CD4-positive, alpha-beta T cell treated with Interferon alpha-2 for 1 hour (primary cell): ENCODE measurements at regions not wholly inside any gene's neighbourhood (a gene's known extent, or its start where the extent isn't known, plus 50 kb on each side); places are given as distances from the start of the nearest gene placed in this dataset.
A peak's percentile ranks its signal among the peaks of the same experiment; 100 is the strongest.

ENCODE experiments used
- DNase-seq, 2 donors: peaks; one replicate each; pipeline ENCODE4 v3.0.0-alpha.2; 2020 to 2022

DNA sequence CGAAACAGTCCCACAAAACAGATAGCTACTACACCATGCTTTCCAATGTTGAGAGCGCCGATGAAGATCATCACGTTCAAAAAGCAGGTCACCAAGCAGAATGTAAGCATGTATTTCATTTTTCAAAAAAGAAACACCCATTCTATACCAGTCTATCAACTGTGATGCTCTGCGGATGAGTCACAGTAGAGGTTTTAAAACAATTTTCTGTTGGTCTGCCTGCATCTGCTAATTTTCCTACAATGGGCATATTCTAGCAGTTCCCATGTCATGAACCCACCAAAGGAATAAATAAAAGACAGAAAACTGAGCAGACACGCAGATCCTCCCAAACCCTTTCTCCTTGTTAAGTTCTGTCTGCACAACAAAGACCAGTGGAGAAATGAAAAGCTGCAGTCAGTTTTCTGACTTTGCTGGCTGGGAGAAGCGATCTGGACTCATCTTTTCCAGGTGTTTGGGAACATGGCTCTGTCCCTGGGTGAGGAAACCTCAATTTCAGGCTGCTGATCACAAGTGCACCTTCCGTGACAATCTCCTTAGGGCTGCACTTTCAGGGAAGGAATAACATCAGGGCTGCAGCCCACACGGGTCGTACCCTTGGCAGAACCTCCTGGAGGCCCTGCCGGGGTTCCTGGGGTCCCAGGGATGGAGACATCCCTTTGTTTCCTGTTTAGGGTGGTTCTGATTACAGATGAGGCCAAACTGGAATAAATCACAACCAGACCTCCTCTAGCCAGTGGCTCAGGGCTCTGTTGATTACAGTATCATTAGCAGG, 200.1 kb downstream of the BMP7 start:
- DNase-seq = no peak

DNA sequence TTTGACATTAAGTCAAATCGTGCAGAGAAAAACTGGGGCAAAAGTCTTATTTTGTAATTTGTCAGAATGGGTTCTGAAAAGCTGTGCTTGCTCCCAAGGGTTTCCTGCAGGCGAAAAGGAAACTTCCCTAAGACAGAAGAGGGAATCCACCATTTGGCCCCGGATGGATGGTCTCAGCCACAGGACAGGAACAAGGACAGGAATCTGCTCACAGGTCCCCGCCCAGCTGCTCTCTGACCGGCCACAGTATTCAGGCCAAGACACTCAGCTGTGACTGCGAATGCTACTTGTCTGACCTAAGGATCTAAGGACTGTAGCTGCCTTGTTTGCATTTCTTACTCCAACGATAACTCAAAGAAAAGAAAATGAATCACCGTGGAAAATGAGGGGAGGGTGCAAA, 197.0 kb downstream of the BMP7 start:
- DNase-seq = no peak

DNA sequence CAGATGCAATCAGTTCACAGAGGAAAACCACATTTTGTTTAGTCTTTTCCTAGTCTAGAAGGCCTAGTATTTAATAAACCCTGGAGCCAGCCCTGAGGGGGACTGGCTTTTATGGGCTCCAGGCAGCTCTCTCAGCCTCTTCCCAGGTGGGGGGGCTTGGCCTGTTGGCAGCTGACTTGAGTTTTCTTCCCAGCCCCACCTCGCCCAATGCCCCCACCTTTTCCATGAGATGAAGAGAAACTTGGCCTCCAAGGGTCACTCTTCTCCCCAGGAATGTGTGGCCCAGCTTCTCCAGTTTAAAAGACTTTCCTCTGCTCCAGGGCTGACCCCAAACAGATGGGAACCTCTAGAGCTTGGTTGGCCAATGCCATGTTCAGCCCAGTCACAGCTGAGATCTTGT, 196.1 kb downstream of the BMP7 start:
- no peak for DNase-seq

DNA sequence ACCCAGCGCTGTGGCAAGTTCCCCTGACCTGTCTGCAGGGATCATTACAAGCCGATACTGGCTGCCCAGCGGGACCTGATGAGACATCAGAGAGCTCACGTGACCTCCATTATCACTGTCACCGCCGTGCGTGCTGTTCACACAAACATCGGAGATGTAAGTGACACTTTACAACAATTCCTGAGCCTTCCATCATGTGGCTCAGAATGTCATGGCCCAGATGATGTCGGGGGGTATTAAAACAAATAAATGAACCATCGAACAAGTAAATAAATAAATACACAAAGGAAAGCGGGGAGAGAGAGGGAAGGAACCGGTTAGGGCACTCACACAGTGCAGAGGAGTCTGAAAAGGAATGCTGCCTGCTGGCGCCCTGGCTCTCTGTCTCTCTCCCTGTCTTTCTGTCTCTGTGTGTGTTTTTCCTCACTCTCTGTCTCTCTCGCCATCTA, 195.1 kb downstream of the BMP7 start:
- DNase-seq = no peak

DNA sequence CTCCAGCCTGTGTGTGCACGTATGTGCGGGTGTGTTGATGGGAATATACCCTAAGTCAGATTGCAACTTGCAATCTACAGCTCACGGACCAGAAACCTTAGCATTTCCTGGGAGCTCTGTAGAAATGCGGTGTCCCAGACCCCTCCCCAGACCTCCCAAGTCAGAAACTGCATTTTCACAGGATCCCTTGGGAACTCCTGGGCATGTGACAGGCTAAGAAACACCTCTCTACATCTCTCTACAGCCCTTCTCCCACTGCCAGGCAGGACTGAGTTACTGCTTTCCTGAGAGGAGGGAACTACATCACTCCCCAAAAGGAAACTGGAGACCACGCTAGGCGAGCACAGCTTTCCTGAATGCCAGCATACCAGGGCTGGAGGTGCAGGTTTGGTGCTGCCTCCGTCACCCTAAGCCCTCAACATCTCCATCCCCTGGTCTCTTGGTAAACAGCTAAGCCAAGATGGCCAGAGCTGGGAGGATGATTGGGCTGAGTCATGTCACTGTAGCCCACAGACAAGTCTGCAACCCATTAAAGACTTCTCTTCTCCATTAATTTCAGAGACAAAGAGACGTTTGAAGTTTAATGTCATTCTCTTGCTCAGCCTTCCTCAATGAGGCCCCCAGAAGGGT, 194.4 kb downstream of the BMP7 start:
- DNase-seq = no peak

DNA sequence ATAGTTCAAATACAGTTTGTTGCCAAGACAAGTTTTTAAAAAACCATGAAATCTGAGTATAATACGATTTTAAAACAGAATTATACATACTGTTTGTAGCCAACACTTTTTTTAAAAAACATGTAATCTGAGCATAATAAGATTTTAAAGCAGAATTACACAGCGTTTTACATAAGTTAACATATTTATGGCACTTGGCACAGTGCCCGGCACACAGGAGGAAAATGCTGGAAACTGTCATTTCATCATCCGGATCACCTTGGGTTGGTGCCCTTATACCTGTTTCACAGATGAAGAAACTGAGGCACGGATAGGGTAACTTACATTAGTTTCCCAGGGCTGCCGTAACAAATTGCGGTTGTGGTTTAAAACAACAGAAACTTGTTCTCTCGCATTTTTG, 193.0 kb downstream of the BMP7 start:
- no peak for DNase-seq

DNA sequence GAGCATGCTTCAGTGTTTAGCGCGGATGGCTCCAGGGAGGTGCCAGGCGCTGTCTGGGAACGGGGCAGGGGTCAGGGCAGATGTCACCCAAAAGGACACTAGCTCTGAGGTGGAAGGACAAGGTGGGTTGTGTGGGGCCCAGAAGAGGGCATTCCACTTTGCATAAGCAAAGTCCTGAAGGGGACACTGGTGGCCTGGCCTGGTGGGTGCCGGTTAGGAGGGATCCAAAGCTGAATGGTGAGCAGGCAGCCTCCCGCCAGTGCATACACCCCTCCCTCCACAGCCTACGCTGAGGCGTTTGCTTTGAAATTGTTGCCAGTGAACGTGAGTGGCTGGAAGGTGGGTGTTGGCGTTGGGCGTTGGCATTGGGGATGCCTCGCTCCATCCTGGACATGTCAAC, 192.1 kb downstream of the BMP7 start:
- no peak for DNase-seq

DNA sequence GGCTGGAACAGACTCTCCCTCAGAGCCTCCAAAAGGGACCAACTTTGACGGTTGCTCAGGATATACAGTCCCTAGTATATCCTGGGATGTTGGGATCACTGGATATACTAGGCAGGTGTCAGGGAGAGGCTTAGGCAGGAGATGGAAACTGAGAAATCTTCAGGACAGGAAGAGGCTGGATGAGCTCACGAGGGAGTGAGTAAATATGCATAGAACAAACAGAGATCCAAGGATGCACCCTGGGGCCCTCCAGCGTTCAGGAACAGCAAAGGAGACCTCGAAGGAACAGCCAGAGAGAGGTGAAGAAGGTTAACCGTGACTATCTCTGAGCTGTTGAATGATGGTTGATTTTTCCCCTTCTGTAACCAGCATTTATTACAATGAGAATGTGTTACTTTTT, 191.3 kb downstream of the BMP7 start:
- DNase-seq = no peak

DNA sequence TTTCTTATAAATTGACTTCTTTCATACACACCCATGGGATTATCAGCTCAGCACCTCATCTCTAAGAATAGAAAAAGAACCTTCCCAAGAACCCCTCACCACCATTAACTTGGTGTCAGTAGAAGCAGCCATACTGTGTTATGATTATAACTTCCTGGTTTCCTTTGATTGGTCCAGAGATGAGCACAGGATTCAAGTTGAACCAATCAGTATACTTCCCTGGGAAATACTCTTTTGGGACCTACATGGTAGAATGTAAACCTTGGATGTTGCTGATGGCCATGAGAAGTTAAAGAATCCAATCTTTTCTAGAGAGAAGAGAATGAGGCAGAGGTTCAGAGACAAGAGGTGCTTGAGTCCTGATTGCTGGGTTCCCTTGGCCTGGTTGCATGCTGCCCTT, 190.8 kb downstream of the BMP7 start:
- no peak for DNase-seq

DNA sequence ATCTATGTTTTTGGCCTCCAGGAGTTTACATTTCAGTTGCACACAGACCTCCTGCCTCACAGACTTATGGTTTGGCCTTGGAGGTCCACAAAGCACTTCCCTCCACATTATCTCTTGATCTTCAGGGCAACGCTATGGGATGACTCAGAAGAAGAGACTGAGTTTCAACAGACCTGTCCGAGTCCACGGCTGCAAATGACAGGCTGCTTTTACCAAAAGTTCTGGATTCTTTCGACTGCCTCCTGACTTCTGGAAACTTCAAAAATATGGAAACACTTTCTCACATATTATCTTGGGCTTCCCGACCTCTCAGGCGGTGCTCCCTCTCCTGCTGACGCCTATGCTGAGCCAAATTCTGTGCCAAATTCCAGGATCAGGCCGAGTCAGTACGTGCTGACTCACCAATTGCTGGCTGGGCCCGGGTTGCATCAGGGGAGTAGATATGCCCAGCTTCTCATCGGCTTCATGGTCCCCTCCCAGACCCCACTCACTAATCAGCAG, 190.2 kb downstream of the BMP7 start:
- no peak for DNase-seq

DNA sequence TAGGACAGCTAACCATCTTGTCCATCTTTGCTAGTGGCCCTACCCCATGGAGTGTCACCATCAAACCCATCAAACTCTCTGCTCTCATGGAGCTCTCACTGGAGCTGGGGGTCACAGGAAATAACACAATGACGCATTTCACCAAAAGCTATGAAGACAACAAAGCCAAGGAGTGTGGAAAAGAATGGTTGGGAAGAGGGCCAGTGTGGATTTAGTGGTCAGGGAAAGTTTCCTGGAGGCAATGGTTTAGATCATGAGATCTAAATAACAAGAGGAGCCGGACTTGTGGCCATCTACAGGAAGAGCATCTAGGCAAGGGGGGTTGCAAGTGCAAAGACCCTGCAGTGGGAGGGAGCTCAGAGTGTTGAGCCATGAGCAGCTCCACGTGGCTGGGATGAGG, 189.5 kb downstream of the BMP7 start:
- DNase-seq = no peak

DNA sequence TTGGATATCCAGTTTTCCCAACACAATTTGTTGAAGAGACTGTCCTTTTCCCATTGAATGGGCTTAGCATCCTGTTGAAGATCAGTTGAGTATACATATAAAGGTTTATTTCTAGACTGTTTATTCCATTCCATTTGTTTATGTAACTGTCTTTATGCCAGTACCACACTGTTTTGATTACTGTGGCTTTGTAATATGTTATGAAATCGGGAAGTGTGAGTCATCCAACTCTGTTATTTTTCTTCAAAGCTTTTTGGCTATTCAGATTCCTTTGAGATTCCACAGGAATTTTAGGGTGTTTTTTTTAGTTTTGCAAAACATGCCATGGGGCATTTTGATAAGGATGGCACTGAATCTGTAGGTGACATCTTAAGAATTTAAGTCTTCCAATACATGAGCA, 188.3 kb downstream of the BMP7 start:
- no peak for DNase-seq

DNA sequence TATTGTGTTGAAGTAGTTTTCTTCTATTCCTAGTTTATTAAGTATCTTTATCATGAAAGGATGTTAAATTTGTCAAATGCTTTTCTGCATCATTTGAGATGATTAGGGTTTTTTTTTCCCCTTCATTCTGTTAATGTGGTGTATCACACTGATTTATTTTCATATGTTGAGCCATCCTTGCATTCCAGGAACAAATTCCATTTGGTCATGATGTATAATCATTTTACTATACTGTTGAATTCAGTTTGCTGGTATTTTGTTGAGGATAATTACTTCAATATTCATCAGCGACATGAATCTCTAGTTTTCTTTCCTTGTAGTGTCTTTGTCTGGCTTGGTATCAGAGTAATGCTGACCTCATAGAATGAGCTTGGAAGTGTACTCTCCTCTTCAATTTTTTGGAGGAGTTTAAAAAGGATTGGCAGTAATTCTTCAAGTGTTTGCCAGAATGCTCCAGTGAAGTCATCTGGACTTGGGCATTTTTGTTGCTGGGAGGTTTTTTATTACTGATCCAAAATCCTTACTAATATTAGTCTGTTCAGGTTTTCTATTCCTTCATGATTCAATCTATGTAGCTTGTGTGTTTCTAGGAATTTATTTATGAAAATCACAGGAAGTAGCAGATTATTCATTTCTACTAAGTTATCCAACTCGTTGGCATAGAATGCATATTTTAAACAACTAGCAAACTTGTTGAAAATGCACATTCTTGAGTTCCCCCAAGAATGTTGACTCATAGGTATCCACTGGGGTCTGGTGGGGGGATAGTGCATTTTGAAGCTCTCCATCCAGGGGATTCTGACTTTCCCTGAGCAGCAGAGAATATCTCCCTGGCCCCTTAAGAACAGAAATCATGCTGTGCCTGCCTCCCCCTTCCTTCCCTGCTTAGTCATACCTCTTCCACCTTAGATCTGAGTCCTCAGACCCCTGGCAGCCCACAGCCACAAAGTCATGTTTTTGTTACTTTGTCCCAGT, 187.1 kb downstream of the BMP7 start:
- DNase-seq = no peak

DNA sequence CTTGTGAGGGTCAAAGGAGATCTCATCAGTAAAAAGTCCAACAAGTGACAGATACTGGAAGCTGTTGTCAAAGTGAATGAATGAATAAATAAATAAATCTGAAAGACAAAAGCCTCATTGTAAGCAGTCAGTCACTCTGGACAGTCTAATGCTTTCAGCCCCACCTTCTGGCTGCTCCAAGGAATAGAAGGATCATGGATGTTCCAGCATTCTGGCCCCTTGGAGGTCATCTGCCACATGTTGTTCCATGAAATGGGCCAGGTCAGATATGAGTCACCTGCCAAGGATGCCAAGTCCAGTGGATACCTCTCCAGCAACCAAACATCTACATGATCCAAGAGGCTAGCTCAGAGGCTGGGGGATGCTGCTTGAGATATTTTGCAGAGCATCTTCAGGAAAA, 185.6 kb downstream of the BMP7 start:
- DNase-seq = no peak

DNA sequence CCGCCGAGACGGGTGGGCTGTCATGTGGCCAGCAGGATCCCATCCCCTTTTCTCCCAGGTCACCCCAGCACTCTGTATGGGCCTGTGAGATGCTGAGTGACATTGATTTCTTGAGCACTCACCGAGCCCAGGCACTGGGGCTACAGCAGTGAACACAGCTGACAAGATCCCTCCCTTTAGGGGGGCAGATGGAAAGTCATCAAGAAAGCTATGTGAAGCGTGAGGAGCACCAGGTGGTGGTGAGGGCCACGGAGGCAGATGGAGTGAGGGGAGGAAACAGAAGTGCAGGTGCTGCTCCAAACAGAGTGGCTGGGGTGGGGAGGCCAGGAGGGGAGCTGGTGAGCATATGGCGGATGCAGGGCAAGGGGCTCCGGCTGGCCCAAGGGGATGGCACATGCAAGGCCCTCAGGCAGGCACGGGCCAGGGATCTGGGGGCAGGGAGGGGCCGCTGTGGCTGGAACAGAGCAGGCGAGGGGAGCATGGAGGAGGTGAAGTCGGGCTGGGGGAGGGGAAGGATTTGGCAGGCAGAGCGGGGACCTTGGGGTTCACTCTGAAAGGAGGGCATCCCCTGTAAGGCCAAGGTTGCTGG, 184.0 kb downstream of the BMP7 start:
- no peak for DNase-seq

DNA sequence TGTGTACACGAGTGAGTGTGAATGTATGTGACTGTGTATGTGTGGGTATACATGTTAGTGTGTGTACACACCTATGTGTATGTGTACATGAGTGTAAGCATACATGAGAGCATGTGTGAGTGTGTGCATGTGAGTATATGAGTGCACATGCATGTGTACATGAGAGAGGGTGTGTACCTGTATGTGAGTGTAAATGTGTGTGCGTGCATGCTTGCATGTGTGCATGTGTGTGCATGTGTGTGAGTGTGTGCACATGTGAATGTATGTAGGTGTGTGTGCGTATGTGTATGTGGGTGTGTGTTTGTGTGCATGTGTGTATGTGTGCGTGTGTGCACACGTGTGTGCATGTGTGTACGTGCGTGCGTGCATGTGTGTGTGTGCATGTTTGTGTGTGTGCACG, 183.4 kb downstream of the BMP7 start:
- DNase-seq = no peak

DNA sequence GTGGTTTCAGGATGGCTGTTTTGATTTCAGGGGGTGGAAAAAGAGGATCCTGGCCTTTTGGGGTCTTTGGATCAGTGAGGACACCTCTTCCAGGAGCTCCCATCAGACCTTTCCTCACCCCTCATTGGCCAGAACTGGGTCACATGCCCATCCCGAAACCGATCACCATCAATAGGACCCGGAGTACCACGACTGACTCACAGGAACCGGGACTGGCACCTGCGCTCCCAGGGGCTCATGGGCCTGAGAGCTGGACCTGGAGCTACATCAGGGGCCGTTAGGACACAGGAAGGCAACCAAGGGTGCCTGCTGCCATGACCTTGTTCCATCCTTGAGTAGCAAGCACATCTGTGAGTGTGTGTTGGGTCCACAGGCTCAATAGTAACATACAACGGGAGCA, 180.4 kb downstream of the BMP7 start:
- no peak for DNase-seq

DNA sequence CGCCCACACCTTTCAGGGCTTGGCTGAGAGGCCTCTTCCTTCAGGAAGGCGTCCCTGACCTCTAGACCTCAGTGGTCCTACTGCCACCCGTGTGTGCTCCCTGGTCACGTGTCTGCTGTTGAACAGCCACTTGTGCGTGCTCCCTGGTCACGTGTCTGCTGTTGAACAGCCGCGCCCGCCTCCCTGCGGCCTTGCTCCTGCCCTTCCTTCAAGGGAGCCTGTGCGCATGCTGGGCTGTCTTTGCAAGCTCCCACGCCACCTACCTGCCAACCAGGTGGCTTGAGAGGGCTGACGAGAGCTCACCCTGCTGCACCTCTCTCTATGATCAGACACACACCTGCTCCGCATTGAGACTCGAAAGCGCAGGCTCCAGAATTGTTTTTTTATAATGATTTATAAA, 179.3 kb downstream of the BMP7 start:
- DNase-seq = no peak

DNA sequence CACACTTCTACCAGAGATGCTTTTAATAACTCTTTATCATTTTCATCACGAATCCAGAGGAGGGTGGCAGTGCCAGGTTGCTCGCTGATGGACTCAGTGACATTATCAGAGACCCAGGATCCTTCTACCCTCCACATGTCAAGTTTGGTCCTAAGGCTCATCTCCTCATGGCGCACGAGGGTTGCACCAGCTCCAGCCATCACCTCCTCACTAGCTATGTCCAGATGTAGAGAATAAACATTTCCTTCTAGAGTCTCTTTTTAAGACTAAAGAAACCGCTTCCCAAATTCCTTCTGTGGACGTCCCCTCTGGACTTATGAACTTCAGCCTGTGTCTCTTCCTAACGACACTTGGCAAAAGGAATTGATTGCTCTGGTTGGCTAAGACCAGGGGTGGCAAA, 178.7 kb downstream of the BMP7 start:
- DNase-seq = no peak

DNA sequence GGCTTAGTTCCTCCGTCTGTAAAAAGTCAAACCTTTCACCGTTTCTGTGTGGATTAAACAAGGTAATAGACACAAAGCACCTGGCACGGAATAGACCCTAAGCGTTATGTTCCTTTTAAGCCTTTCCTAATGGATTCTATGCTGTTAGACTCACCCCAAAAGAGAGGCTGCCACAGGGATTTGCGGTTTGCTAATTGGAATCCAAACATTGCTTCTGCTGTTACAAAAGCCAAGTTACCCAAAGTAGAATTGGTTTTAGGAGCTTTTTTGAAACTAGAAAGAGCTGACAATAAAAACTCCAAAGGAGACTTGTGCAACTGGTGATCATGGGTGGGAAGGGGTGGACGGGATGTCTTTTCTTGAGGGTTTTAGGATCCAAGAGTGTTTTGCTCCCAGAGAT, 178.0 kb downstream of the BMP7 start:
- DNase-seq = no peak

DNA sequence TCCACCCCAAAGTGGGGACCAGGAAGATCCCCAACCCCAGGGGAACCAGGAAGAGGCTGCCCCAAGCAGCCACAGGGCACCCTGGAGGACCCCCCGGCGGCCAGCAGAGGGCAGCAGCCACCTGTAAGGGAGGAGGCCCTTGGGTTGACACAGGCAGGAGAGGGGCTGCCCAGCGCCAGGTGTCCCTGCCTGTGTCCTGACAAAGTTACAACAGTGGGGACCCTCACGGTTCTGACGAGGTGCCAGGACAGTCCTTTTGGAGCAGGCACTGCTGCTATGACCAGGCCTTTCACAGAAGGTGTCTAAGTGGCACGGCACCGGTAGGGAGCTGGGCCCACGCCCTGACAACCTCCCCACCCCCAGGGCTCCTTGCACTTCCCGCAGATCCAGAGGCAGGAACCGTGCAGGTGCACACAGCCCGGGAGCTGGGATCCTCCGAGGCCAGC, 176.7 kb downstream of the BMP7 start:
- peak; percentile 23 to 44 for DNase-seq

DNA sequence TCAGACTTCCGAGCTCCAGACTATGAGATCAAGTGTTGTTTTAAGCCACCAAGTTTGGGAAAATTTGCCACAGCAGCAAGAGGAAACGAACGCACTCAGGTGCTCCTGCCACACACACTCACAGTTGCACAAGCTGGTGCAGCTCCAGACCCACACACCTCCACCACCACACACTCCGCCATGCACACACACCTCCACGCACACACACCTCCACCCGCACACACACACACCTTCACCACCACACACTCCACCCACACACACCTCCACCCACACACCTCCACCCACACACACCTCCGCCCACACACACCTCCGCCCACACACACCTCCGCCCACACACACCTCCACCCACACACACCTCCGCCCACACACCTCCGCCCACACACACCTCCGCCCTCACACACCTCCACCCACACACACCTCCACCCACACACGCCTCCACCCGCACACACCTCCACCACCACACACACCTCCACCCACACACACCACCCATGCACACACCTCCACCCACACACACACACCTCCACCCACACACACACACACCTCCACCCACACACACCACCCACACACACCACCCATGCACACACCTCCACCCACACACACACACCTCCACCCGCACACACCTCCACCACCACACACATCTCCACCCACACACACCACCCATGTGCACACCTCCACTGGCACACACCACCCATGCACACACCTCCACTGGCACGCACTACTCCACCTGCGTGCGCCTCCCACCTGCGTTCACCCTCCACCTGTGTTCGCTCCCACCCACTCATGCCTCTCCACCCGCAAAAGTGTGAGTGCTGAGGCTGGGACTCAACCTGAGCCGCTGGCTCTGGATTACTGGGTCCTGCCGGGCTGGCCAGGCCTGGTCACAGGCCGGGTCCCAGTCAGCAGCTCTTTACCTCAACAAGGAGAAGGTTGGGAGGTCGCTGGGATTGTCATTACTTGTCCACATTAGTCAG, 175.6 kb downstream of the BMP7 start:
- no peak for DNase-seq
